Effector memory CD4-positive, alpha-beta T cell (primary cell): ENCODE measurements at regions not wholly inside any gene's neighbourhood (a gene's known extent, or its start where the extent isn't known, plus 50 kb on each side); places are given as distances from the start of the nearest gene placed in this dataset.

ENCODE experiments used
- DNase-seq, 3 donors: peaks; one replicate each; pipeline ENCODE4 v3.0.0-alpha.2; 2020
- H3K27ac ChIP-seq: 2 replicates; pipeline ENCODE4 v1.7.0; 2013; ENCODE audit warnings: mild to moderate bottlenecking, low read length, moderate library complexity; ENCODE audit not compliant: insufficient read depth, poor library complexity, severe bottlenecking
- H3K27me3 ChIP-seq: replicated peaks from 2 replicates; pipeline ENCODE4 v1.7.0; 2013; ENCODE audit warnings: mild to moderate bottlenecking, low read length; ENCODE audit not compliant: insufficient read depth, control insufficient read depth, poor library complexity, severe bottlenecking
- H3K36me3 ChIP-seq: 2 replicates; pipeline ENCODE4 v1.7.0; 2013; ENCODE audit warnings: mild to moderate bottlenecking, low read length, moderate library complexity; ENCODE audit not compliant: control insufficient read depth, insufficient read depth
- H3K4me1 ChIP-seq: 2 replicates; pipeline ENCODE4 v1.7.0; 2013; ENCODE audit warnings: low read length, mild to moderate bottlenecking; ENCODE audit not compliant: control insufficient read depth, insufficient read depth, poor library complexity, severe bottlenecking
- H3K4me3 ChIP-seq: 2 replicates; pipeline ENCODE4 v1.7.0; 2013; ENCODE audit warnings: low read length, low read depth, mild to moderate bottlenecking; ENCODE audit not compliant: insufficient read depth, poor library complexity, severe bottlenecking
- H3K9me3 ChIP-seq: 2 replicates; pipeline ENCODE4 v1.7.0; 2013; ENCODE audit warnings: mild to moderate bottlenecking, low read length, moderate library complexity; ENCODE audit not compliant: control insufficient read depth

DNA sequence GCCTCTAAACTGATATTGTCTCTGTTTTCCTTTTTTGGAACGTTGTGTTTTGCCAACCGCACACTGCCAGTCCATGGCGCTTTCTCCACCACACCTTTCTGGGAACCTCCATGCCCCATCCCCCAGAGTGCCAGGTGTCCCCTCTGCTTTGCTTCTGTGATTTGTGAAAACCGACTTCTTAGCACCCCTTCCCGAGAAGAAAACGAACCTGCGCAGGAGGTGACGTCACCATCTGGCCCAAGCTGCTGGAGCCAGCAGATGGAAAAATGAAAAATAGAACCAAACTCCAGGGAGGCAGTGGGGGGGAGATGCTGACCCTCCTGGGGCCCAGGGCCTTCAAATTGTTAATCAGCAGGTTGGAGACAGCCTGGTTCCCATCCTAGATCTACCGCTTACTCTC is 103.8 kb downstream of the HTR5A start:
- Histone ChIP-seq H3K27ac (no peak overlapping the region), H3K9me3 (no peaks in the 10 kb centered on the region), H3K4me3 (no peak overlapping the region), H3K4me1 (no peaks in the 10 kb centered on the region), H3K36me3 (no peaks in the 10 kb centered on the region), H3K27me3 (no peaks in the 10 kb centered on the region)
- no peak for DNase-seq

DNA sequence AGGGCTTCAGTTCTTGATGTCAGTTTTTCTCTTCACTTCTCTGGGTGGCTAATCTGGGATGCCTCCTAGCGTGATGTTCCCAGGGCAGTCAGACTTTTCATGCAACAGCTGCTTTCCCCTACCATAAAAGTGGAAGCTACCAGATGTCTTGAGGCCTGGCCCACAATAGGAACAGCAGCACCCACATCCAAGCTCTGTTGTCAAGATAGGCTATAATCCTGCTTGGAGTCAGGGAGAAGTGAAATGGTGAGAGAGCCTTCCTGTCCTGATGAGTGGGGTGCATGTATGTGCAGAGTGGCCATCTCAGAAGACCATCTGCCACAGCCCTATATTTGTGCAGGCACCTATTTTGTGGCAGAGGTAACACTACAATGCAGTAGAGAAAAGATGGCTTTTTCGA is 108.0 kb downstream of the HTR5A start:
- no peaks in the 10 kb centered on the region for H3K9me3 ChIP-seq
- H3K27me3 ChIP-seq = no peaks in the 10 kb centered on the region
- no peak for DNase-seq
- no peaks in the 10 kb centered on the region for H3K4me1 ChIP-seq
- no peaks in the 10 kb centered on the region for H3K36me3 ChIP-seq
- H3K4me3 ChIP-seq = no peak overlapping the region
- no peak overlapping the region for H3K27ac ChIP-seq

GRCh38 chr7:155181768-155182167 is 111.6 kb downstream of the HTR5A start:
- no peaks in the 10 kb centered on the region for H3K36me3 ChIP-seq
- H3K27me3 ChIP-seq = no peaks in the 10 kb centered on the region
- no peak overlapping the region for H3K4me3 ChIP-seq
- peaks cover 15% of the 10 kb centered on the region for H3K9me3 ChIP-seq
- no peak for DNase-seq
- H3K4me1 ChIP-seq = no peaks in the 10 kb centered on the region
- H3K27ac ChIP-seq = no peak overlapping the region

- peaks cover 15% of the 10 kb centered on the region for H3K9me3 ChIP-seq
- no peaks in the 10 kb centered on the region for H3K4me1 ChIP-seq
- H3K27me3 ChIP-seq = no peaks in the 10 kb centered on the region
- H3K36me3 ChIP-seq = no peaks in the 10 kb centered on the region
- no peak for DNase-seq
- H3K27ac ChIP-seq = no peak overlapping the region
- no peak overlapping the region for H3K4me3 ChIP-seq
Observed at GRCh38 chr7:155182406-155182970, 112.4 kb downstream of the HTR5A start.

DNA sequence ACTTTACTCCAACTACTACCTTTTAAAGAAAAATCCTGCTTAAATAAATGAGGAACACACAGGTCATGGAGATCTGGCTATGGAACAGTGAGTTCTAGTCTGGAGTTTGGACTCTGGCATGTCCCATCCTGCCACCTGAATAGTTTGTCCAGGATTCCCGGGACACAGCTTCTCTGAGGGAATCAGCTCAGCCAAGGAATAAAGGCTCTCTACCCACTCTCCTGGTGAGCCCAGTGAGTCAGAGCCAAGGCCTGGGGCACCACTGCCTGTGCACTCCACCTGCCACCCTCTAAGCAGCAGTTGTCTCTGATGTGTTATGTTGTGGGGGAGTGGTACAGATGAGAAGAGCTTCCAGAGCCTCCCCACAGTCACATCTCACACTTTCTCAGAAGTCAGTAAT is 113.5 kb downstream of the HTR5A start:
- DNase-seq = no peak
- Histone ChIP-seq H3K27me3 (no peaks in the 10 kb centered on the region), H3K36me3 (no peaks in the 10 kb centered on the region), H3K9me3 (peaks cover 15% of the 10 kb centered on the region), H3K4me3 (no peak overlapping the region), H3K4me1 (no peaks in the 10 kb centered on the region), H3K27ac (no peak overlapping the region)

- H3K27ac ChIP-seq = no peak overlapping the region
- H3K4me3 ChIP-seq = no peak overlapping the region
- DNase-seq = no peak
- H3K27me3 ChIP-seq = no peaks in the 10 kb centered on the region
- H3K36me3 ChIP-seq = no peaks in the 10 kb centered on the region
- H3K9me3 ChIP-seq = peaks cover 15% of the 10 kb centered on the region
- H3K4me1 ChIP-seq = no peaks in the 10 kb centered on the region
Observed at GRCh38 chr7:155184923-155185322, 112.8 kb upstream of the INSIG1 start.

DNA sequence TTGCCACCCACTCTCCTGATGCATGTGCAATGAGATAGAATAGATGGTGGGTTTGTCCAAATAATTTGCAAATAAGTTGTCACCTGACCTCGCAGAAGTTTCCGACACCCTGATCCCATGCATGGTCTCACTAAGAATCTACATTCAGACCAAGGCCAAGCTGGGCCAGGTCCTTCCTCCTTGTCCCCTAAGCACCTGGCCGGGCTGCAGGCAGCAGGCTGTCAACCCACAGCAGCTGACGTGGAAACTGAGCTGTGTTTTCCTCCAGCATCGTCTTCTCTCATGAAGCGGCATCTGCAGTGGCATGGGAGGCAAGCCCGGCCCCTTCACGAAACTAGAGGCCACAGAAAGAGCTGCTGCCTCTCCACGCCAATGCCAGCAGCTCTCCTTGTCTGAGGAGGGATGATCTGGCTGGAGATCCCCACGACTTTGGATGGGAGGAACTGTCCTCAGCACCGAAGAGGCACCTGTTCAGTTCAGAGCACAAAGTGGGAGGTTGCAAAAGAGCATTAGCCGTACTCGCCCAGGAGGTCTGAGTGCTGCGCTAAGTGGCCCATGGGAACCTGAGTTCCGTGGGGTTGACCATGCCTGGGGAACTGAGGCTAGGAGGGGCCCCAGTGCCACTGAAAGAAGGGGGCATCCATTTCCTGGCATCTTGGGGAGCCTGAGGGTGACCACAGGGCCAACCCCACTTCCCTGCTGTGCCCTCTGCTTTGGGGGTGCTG is 110.5 kb upstream of the INSIG1 start:
- DNase-seq = no peak
- no peaks in the 10 kb centered on the region for H3K36me3 ChIP-seq
- H3K27me3 ChIP-seq = peaks cover 7% of the 10 kb centered on the region

DNA sequence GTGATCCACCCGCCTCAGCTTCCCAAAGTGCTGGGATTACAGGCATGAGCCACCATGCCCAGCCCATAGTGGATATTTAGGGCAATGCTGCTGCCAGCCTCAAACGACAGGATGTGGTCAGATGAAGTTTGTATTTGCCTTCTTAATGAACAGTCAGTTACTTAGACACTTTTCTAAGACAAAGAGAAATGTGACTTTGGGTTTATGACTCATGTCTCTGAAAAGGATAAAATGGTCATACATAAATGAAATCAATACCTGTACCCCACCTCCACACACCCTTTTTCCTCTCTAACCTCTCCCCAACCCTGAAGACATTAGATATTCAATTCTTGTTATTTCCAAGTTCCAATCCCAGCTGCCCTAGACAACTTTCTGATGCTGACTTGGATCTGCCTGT is 109.3 kb upstream of the INSIG1 start:
- H3K4me1 ChIP-seq = peaks cover 3% of the 10 kb centered on the region
- H3K27me3 ChIP-seq = peaks cover 7% of the 10 kb centered on the region
- DNase-seq = no peak
- H3K9me3 ChIP-seq = peaks cover 15% of the 10 kb centered on the region
- no peak overlapping the region for H3K27ac ChIP-seq
- H3K36me3 ChIP-seq = no peaks in the 10 kb centered on the region
- no peak overlapping the region for H3K4me3 ChIP-seq

More for the DNA sequence above, 110.5 kb upstream of the INSIG1 start:
- peaks cover 3% of the 10 kb centered on the region for H3K4me1 ChIP-seq
- H3K9me3 ChIP-seq = peaks cover 15% of the 10 kb centered on the region
- H3K27ac ChIP-seq = no peak overlapping the region
- no peak overlapping the region for H3K4me3 ChIP-seq

DNA sequence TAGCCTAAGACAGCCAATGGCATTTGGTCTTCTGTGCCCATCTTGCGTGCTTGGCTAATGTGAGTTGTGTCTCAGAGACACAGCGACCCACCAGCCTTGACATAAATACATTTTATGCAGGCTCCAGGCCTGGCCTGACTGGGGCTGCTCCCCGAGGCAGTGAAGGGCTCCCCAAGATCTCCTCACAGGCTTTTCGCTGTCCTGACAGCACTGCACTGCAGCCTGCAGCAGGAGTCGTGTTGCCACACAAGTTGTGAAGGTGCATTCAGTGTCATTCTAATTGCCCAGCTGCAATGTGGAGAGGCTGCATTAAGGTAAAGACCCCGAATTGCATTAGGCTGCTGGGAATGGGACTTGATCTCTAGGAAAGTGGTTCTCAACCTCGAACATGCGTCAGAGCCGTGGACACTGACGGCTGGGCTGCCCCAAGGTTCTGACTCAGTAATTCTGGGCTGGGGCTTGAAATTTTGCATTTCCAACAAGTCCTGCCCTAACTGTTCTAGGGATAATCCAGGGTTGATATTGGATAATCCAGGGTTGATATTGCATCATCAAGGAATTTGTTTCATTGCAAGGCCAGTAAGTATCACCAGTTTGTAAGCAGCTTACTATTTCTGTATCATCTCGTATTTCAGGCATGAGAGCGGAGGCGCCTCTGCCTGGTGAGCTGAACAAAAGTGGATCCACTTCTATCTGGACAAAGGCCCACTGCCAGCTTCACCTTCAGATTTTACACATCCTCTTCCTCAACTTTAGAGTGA is 108.7 kb upstream of the INSIG1 start:
- no peak for DNase-seq

DNA sequence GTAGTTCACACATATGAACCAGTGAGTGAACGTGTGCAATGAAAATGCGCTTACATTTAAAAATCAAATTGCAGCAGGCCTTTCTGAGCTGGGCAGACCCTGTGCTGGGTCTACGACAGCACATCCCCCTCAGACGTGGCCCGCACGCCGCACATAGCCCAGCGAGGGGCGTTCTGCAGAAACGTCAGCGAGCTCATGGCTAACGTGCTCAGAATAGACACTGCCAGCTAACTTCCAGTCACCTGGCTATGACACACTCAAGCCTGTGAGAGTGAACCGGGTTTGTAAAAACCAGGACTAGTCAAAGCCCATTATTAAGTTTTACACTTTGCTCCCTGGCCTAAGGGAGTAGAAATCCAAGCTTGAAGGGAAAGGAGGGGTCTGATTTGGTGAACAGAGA is 108.1 kb upstream of the INSIG1 start:
- no peak overlapping the region for H3K4me3 ChIP-seq
- no peak overlapping the region for H3K27ac ChIP-seq
- H3K27me3 ChIP-seq = peaks cover 7% of the 10 kb centered on the region
- no peaks in the 10 kb centered on the region for H3K36me3 ChIP-seq
- no peak for DNase-seq
- peaks cover 15% of the 10 kb centered on the region for H3K9me3 ChIP-seq
- H3K4me1 ChIP-seq = peaks cover 3% of the 10 kb centered on the region

More for the DNA sequence above, 108.7 kb upstream of the INSIG1 start:
- peaks cover 7% of the 10 kb centered on the region for H3K27me3 ChIP-seq
- no peaks in the 10 kb centered on the region for H3K36me3 ChIP-seq
- H3K4me3 ChIP-seq = no peak overlapping the region
- peaks cover 15% of the 10 kb centered on the region for H3K9me3 ChIP-seq
- H3K27ac ChIP-seq = no peak overlapping the region
- peaks cover 3% of the 10 kb centered on the region for H3K4me1 ChIP-seq
